Immature natural killer cell (primary cell): ENCODE measurements at regions not wholly inside any gene's neighbourhood (a gene's known extent, or its start where the extent isn't known, plus 50 kb on each side); places are given as distances from the start of the nearest gene placed in this dataset.

Source experiments
- DNase-seq, 3 donors: peaks; one replicate each; pipeline ENCODE4 v3.0.0; 2022; ENCODE audit warnings: mixed read lengths in 1 of 3
- H3K27ac Mint-ChIP-seq, 6 donors: one replicate each; pipeline ENCODE4 v1.8.0; 2020; ENCODE audit warnings: mixed read lengths in 6 of 6, mild to moderate bottlenecking in 5 of 6, inconsistent platforms in 4 of 6, moderate library complexity in 3 of 6
- H3K27me3 Mint-ChIP-seq, 3 donors: one replicate each; pipeline ENCODE4 v1.8.0; 2020 to 2021; ENCODE audit warnings: low read depth in 3 of 3, mild to moderate bottlenecking in 3 of 3, mixed read lengths in 3 of 3, moderate library complexity in 3 of 3, inconsistent platforms in 1 of 3
- H3K36me3 Mint-ChIP-seq, 3 donors: one replicate each; pipeline ENCODE4 v1.8.0; 2020; ENCODE audit warnings: mixed read lengths in 3 of 3, inconsistent platforms in 2 of 3, mild to moderate bottlenecking in 2 of 3
- H3K4me1 Mint-ChIP-seq, 2 donors: one replicate each; pipeline ENCODE4 v1.8.0; 2020; ENCODE audit warnings: inconsistent platforms in 2 of 2, mild to moderate bottlenecking in 2 of 2, mixed read lengths in 2 of 2, moderate library complexity in 1 of 2
- H3K4me3 Mint-ChIP-seq, 5 donors: one replicate each; pipeline ENCODE4 v1.8.0; 2020; ENCODE audit warnings: mild to moderate bottlenecking in 5 of 5, mixed read lengths in 5 of 5, inconsistent platforms in 3 of 5, moderate library complexity in 3 of 5
- H3K9me3 Mint-ChIP-seq, 6 donors: one replicate each; pipeline ENCODE4 v1.8.0; 2020; ENCODE audit warnings: mild to moderate bottlenecking in 6 of 6, mixed read lengths in 6 of 6, inconsistent platforms in 4 of 6, moderate library complexity in 3 of 6

DNA sequence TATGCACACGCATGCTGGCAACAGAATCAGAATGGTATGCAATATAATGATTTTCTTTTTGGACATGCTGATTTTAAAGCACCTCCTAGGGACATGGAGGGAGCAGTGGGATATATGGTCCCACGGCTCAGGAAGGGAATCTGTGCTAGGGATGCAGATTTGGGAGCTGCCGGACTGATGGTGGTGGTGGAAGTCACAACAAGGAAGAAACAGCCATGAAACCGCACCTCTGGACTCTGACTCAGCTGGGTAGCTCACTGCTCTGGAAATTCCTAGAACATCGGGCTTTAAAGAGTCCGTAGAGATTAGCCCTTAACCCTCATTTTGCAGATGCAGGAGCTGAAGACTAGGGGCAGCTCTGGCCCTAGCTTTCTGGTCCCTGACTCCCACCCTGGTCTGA is 364.3 kb upstream of the KLHL29 start:
- Mint-ChIP-seq H3K4me1 (no peaks in the 10 kb centered on the region), H3K27ac (no peak overlapping the region), H3K4me3 (no peak overlapping the region), H3K36me3 (no peaks in the 10 kb centered on the region), H3K9me3 (peaks cover 0 to 9% (median 2%) of the 10 kb centered on the region in 6 donors), H3K27me3 (peaks cover 2 to 5% (median 4%) of the 10 kb centered on the region in 3 donors)
- DNase-seq: no peak

DNA sequence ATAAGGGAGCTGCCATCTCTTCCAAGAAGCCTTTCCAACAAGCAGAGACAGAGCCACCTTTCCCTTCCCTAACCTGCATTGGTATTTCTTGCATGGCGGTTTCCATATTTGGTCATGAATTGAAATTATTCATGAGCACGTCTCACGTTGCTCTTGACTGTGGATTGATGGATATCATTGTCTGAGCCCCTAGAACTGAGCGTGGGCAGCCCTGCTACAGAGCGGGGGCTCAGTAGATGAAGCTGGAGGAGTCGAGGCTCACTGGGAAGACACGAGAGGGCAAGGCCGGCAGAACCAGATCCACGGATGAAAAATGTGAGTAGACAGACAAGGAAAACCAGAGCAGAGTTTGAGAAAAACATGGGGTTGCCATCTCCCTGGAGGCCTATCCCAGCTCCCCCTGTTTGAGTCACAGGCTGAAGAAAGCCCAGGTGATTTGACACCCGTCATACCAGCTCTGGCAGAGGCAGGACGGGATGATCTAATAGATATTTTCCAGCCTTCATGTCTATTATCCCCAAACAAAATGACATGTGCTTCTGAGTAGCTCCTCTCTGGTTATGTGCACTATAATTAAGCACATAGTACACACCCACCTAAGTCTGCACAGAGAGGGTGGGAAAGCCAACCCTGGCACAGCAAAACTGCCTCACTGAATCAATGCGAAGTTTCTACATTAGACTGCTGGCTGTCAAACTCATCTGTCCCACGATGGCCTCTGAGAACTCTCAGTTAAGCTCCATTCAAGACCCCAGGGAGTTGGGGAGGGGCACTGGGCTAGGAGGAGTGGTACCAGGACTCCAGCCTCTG is 363.5 kb upstream of the KLHL29 start:
- DNase-seq: no peak
- peaks cover under 1 to 4% (median 4%) of the 10 kb centered on the region in 3 donors for H3K27me3 Mint-ChIP-seq

DNA sequence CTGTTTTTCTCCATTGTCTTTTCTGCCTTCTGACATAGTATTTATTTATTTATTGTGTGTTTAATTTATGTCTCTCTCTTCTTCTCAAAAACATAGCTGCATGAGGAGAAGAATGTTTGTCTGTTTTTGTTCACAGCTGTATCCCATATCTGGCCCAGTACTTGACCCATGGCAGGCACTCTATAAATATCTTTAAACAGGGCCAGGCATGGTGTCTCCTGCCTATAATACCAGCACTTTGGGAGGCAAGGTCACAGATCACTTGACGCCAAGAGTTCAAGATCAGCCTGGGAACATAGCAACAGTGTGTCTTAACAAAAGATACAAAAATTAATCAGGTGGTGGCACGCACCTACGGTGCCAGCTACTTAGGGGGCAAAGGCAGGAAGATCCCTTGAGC is 361.3 kb upstream of the KLHL29 start:
- Mint-ChIP-seq H3K27me3 (peaks cover 0 to 4% (median 4%) of the 10 kb centered on the region in 3 donors), H3K36me3 (no peaks in the 10 kb centered on the region), H3K4me3 (no peak overlapping the region), H3K4me1 (no peaks in the 10 kb centered on the region), H3K9me3 (peaks cover 0 to 9% (median 0%) of the 10 kb centered on the region in 6 donors), H3K27ac (no peak overlapping the region)
- DNase-seq: no peak

More for the DNA sequence above, 363.5 kb upstream of the KLHL29 start:
- Mint-ChIP-seq H3K9me3 (peaks cover 0 to 9% (median 0%) of the 10 kb centered on the region in 6 donors), H3K4me3 (no peak overlapping the region), H3K4me1 (no peaks in the 10 kb centered on the region), H3K27ac (no peak overlapping the region), H3K36me3 (no peaks in the 10 kb centered on the region)

DNA sequence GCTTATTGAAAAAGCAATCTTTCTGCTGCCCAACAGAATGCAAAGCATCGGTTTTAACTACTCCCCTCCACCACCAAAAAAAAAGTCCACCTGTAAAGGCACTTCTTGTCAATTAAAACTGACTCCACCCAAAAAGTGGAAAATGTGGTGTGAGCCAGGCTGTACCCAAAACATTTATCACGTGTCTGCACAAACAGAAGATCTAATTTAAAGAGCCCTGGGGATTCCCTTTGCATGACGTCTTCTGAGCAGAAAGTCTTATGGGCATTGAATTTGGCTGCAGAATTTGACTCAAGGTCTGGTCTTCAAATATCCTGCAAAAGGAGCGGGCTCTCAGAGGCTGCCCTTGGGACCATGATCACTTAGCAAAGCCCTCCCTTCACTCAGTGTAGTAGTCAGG is 358.3 kb upstream of the KLHL29 start:
- Mint-ChIP-seq H3K27ac (no peak overlapping the region), H3K27me3 (peaks cover 0 to 4% (median 1%) of the 10 kb centered on the region in 3 donors)

DNA sequence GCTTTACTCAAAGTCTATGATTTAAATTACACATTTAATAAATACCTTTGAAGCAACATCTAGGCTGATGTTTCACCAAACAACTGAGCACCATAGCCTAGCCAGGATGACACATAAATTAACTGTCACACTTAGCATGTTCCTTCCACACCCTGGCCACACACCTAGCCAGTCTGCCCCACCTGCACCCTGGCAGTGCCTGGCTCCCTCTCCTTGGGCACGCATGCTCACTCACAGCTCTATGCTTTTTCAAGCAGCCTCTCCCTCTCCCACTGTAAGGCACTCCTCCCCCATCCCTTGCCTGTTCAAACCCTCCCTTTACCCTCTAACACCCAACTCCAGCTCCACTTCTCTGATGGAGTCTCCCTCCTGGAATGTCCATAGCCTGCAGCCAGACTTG is 357.6 kb upstream of the KLHL29 start:
- Mint-ChIP-seq H3K27me3 (peaks cover 0 to 5% (median 1%) of the 10 kb centered on the region in 3 donors), H3K27ac (no peak overlapping the region), H3K4me1 (no peaks in the 10 kb centered on the region), H3K9me3 (peaks cover 0 to 7% (median 0%) of the 10 kb centered on the region in 6 donors), H3K36me3 (peaks cover 0 to 4% (median 0%) of the 10 kb centered on the region in 3 donors), H3K4me3 (no peak overlapping the region)
- DNase-seq: no peak

More for the DNA sequence above, 358.3 kb upstream of the KLHL29 start:
- DNase-seq: no peak
- Mint-ChIP-seq H3K36me3 (peaks cover 0 to 2% (median 0%) of the 10 kb centered on the region in 3 donors), H3K4me3 (no peak overlapping the region), H3K4me1 (no peaks in the 10 kb centered on the region), H3K9me3 (peaks cover 0 to 7% (median 0%) of the 10 kb centered on the region in 6 donors)

DNA sequence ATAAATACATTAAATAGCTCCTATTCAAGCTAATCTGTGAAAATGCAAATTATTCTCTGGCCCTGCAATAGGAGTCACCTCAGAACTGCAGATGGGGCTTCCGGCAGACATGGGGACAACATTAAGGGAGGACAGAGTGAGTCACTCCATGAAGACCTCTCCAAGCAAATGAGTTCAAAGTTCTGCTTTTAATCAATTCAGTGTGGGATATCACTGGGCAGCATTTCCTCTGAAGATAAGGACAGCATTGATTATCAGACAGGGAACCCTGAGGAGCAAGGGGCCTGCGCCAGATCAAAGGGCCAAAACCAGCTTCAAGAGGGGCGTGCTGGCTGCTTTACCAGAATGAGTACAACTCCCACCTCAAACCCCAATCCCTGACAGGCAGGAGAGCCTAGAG is 356.9 kb upstream of the KLHL29 start:
- Mint-ChIP-seq H3K27me3 (peaks cover 0 to 3% (median 1%) of the 10 kb centered on the region in 3 donors), H3K36me3 (peaks cover 0 to 4% (median 0%) of the 10 kb centered on the region in 3 donors), H3K9me3 (peaks cover 0 to 6% (median 0%) of the 10 kb centered on the region in 6 donors), H3K4me1 (no peaks in the 10 kb centered on the region), H3K4me3 (no peak overlapping the region), H3K27ac (no peak overlapping the region)
- no peak for DNase-seq

DNA sequence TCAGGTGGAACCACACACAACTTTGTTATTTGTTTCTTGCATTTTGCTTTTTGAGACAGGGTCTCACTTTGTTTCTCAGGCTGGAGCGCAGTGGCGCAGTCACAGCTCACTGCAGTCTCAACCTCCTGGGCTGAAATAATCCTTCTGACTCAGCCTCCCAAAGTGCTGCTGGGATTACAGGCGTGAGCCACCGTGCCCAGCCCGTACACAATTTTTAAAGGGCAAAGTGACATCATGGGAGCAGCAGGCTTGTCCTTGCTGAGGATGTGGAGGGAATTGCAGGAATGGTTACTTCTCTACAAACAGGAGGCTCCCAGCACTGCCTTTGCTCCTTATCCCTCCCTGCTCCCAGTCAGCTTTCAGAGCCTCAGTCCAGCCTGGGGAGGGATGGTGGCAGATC is 355.9 kb upstream of the KLHL29 start:
- H3K36me3 Mint-ChIP-seq: peaks cover 0 to 4% (median 0%) of the 10 kb centered on the region in 3 donors
- no peak overlapping the region for H3K4me3 Mint-ChIP-seq
- no peak for DNase-seq
- H3K27ac Mint-ChIP-seq: no peak overlapping the region
- peaks cover 0 to 1% (median 1%) of the 10 kb centered on the region in 3 donors for H3K27me3 Mint-ChIP-seq
- no peaks in the 10 kb centered on the region for H3K4me1 Mint-ChIP-seq
- H3K9me3 Mint-ChIP-seq: peaks cover 0 to 4% (median 0%) of the 10 kb centered on the region in 6 donors

DNA sequence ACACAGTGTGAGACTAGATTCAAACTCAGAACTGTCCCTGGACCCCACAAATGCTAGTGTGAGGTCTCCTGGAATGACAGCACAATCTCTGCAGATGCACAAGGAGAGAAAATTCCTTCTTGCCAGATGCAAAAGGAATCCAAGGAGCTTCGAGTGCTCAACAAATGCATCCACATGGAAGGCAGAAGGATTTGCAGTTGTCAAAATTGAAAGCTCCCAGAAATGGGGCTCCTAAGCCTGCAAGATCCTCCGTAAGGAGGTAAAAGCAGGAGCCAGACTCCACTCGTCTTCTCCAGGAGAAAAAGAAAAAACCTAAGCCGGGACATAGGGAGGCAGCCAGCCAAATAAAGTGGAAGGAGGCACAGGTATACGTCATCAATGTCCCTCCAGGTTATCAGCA is 355.0 kb upstream of the KLHL29 start:
- Mint-ChIP-seq H3K9me3 (peaks cover 0 to 2% (median 0%) of the 10 kb centered on the region in 6 donors), H3K27me3 (peaks cover 0 to 1% (median under 1%) of the 10 kb centered on the region in 3 donors), H3K4me1 (no peaks in the 10 kb centered on the region), H3K36me3 (peaks cover 0 to 4% (median 0%) of the 10 kb centered on the region in 3 donors), H3K27ac (no peak overlapping the region), H3K4me3 (no peak overlapping the region)
- DNase-seq: no peak

DNA sequence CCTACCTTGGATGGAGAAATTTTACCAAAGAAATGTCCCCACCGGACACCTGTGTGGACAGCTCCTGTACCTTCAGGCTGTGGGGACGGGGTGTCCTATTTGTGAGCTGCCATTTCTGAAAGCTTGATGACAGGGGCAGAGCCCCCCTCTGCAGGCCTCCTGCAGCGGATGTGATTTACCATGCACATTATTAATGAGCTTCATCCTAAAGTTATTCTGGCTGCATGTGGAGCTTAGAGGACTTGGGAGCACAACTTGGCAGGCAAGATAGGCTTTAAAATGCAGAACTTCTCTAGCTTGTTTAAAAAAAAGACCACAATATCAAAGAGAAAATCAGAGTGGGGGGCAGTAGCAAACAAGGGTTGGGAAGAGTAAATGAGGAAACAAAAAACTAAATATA is 350.0 kb upstream of the KLHL29 start:
- Mint-ChIP-seq H3K36me3 (peaks cover 0 to 4% (median 0%) of the 10 kb centered on the region in 3 donors), H3K27ac (no peak overlapping the region), H3K4me3 (no peak overlapping the region), H3K4me1 (no peaks in the 10 kb centered on the region), H3K9me3 (no peaks in the 10 kb centered on the region), H3K27me3 (peaks cover 0 to 7% (median 0%) of the 10 kb centered on the region in 3 donors)
- no peak for DNase-seq

DNA sequence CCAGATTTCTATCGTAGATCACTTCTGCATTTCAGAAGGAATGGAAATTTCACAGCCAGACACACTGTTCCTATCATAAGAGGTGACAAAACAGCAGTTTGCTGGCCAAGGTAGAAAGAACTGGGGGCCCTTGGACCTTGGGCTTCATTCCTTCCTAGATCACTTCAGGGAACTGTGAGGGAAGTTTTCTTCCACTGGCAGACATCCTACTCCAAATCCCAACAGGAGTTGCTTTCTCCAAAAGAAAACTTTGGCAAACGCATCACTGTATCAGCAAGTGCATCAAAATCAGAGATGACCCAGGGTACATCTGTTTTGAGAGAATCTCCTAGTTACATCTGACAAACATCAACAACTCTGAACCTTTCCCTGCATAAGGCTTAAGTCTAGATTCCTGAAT is 348.4 kb upstream of the KLHL29 start:
- no peak for DNase-seq
- H3K27me3 Mint-ChIP-seq: peaks cover 0 to 7% (median 0%) of the 10 kb centered on the region in 3 donors
- H3K9me3 Mint-ChIP-seq: no peaks in the 10 kb centered on the region
- H3K4me3 Mint-ChIP-seq: no peak overlapping the region
- H3K4me1 Mint-ChIP-seq: no peaks in the 10 kb centered on the region
- peak overlapping the region in 1 of 6 donors; percentile 55 for H3K27ac Mint-ChIP-seq
- peaks cover 0 to 3% (median 0%) of the 10 kb centered on the region in 3 donors for H3K36me3 Mint-ChIP-seq

DNA sequence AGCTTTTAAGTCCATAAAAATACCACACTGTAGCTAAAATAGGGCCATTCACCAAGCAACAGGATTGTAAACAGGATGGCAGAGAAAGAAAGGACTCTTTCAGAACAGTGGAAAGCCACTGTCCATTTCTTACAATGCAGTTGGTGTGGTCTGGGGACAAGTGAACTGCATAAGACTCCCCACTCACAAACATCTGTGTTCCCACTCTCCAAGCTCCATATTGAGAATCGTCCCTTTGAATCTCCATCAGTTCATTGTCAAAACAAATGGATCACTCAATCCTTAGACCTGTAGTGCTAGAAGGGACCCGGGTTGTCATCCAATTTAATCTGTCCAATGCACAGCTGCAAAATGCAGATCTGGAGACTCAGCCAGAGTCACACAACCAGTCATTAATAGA is 347.4 kb upstream of the KLHL29 start:
- H3K4me3 Mint-ChIP-seq: no peak overlapping the region
- peaks cover 0 to 6% (median 0%) of the 10 kb centered on the region in 3 donors for H3K27me3 Mint-ChIP-seq
- peaks cover 0 to 5% (median 0%) of the 10 kb centered on the region in 6 donors for H3K9me3 Mint-ChIP-seq

DNA sequence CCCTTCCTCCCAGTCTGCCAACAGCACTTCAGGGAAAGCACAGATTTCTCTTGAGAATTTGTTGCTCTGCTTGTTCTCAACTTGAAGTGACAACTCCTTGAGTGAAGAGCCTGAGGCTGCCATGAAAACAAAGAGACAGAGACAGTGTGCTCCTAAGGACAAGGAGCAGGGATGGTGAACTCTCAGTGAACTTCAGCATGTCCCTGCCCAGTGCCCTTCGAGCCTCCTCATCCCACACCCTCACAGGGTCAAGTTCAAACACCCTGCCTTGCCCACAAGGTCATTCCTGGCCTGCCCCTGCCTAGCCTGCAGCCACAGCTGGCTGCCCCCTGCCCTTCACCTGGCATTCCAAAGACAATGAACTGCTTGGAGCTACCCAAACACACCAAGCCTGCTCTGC is 343.5 kb upstream of the KLHL29 start:
- peaks cover 0 to 4% (median 0%) of the 10 kb centered on the region in 3 donors for H3K27me3 Mint-ChIP-seq
- H3K4me1 Mint-ChIP-seq: no peaks in the 10 kb centered on the region
- DNase-seq: no peak
- no peak overlapping the region for H3K4me3 Mint-ChIP-seq
- no peak overlapping the region for H3K27ac Mint-ChIP-seq
- H3K36me3 Mint-ChIP-seq: no peaks in the 10 kb centered on the region
- H3K9me3 Mint-ChIP-seq: peaks cover 0 to 5% (median 0%) of the 10 kb centered on the region in 6 donors

More for the DNA sequence above, 347.4 kb upstream of the KLHL29 start:
- DNase-seq: no peak
- no peaks in the 10 kb centered on the region for H3K36me3 Mint-ChIP-seq
- H3K4me1 Mint-ChIP-seq: no peaks in the 10 kb centered on the region
- no peak overlapping the region for H3K27ac Mint-ChIP-seq

DNA sequence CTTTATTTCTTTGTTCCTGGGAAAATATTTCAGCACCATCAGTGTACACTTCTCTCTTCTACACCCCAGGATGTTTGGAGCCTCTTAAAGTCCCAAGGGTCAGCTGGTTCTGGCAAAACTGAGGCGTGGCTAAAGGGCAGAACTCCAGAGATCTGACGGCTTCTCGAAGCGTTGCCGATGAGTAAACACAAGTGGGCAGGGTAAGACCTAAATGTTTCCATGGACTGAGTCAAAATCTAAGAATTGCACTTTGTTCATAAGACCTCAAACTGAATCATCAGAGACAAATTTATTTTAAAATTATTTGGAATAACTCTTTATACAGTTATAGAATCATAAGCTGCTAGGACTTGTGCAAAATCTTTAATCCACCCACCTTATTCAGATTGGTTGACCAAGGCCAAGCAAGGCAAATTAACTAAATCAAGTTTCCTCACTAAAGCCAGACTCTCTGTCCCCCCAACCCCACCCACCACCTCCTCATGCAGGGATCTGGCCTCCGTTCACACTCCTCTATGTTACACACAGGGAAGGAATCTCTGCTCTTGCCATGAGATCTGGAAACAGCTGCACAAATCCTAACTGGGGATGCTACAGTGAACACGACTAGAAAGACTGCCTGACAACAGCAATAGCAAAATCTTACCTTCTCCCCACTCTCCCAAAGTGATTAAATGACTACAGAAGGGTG is 342.6 kb upstream of the KLHL29 start:
- Mint-ChIP-seq H3K9me3 (peaks cover 0 to 5% (median 0%) of the 10 kb centered on the region in 6 donors), H3K4me1 (no peaks in the 10 kb centered on the region), H3K4me3 (no peak overlapping the region), H3K27ac (no peak overlapping the region), H3K36me3 (no peaks in the 10 kb centered on the region), H3K27me3 (peaks cover 0 to 4% (median 0%) of the 10 kb centered on the region in 3 donors)
- no peak for DNase-seq

DNA sequence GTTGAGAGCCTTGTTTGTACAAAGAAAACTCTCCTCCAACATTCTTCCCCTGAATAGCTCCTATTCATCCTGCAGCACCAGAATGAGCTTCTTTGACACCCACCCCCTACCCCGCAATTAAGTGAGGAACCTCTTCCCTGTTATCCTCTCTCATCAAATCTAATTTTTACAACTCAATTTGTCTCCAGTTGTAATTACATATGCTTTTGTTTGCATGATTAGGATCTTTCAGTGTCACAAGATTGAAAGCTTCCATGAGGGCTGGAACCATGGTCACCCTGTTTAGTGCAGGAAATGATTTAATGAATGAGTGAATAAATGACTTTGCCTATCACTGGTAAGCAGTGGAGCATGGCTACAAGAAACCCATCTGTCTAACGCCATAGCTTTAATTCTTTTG is 334.6 kb upstream of the KLHL29 start:
- Mint-ChIP-seq H3K9me3 (peaks cover 0 to 3% (median 1%) of the 10 kb centered on the region in 6 donors), H3K27ac (no peak overlapping the region), H3K4me1 (no peaks in the 10 kb centered on the region), H3K36me3 (no peaks in the 10 kb centered on the region), H3K4me3 (no peak overlapping the region), H3K27me3 (peaks cover 0 to 2% (median 1%) of the 10 kb centered on the region in 3 donors)
- DNase-seq: no peak
